OCI-LY7 (cell line): ENCODE measurements at regions not wholly inside any gene's neighbourhood (a gene's known extent, or its start where the extent isn't known, plus 50 kb on each side); places are given as distances from the start of the nearest gene placed in this dataset.

Experiments used
- EZH2phosphoT487 ChIP-seq: fragments of 200-600 bp; sonication (generic); IDR thresholded peaks from 2 replicates; pipeline ENCODE4 v1.6.1; 2018; ENCODE audit warnings: low read depth, borderline replicate concordance, mild to moderate bottlenecking, mixed run types, antibody characterized with exemption, low read length, moderate library complexity, mixed read lengths
- TF ChIP-seq, protein P1 (sequence below): fragments of 200-600 bp; sonication (generic); conservative IDR thresholded peaks from 2 replicates; pipeline ENCODE4 v1.5.1; 2014; ENCODE audit warnings: mild to moderate bottlenecking, antibody characterized with exemption, low read length, moderate library complexity, mixed read lengths

DNA sequence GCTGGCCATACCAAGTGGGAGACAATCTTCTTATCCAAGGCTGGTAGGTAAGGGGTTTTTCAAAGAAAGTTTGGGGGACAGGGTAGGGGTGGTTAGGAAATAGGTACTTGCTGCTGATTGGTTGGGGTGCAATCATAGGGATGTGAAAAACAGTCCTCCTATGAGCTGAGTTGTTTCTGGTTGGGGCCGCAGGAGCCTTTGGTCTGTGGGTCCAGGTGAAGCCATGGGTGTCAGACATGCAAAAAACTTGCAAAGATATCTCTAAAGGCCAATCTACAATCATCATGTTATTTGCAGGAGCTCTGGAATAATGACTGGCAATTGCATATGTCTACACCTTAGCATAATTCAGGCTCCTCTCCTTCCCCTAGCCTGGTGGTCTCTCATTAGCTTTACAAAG lies 982.3 kb downstream of the DIPK2A start:
- TF ChIP-seq, protein P1, sequence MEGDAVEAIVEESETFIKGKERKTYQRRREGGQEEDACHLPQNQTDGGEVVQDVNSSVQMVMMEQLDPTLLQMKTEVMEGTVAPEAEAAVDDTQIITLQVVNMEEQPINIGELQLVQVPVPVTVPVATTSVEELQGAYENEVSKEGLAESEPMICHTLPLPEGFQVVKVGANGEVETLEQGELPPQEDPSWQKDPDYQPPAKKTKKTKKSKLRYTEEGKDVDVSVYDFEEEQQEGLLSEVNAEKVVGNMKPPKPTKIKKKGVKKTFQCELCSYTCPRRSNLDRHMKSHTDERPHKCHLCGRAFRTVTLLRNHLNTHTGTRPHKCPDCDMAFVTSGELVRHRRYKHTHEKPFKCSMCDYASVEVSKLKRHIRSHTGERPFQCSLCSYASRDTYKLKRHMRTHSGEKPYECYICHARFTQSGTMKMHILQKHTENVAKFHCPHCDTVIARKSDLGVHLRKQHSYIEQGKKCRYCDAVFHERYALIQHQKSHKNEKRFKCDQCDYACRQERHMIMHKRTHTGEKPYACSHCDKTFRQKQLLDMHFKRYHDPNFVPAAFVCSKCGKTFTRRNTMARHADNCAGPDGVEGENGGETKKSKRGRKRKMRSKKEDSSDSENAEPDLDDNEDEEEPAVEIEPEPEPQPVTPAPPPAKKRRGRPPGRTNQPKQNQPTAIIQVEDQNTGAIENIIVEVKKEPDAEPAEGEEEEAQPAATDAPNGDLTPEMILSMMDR, result no peak
- TF ChIP-seq EZH2phosphoT487, result no peak
